SH-SY5Y (cell line): ENCODE measurements at regions not wholly inside any gene's neighbourhood (a gene's known extent, or its start where the extent isn't known, plus 50 kb on each side); places are given as distances from the start of the nearest gene placed in this dataset.

Source experiments
- GATA2 ChIP-seq: IDR thresholded peaks from 2 replicates; pipeline ENCODE4 v1.6.1; 2011; ENCODE audit warnings: mild to moderate bottlenecking, low read depth, low read length
- GATA3 ChIP-seq: IDR thresholded peaks from 2 replicates; pipeline ENCODE4 v1.6.1; 2011; ENCODE audit warnings: low read depth, mild to moderate bottlenecking, low read length, moderate library complexity

GRCh38 chr2:217645896-217646295 is 356.9 kb downstream of the TNS1 start:
- TF ChIP-seq GATA3 (no peak), GATA2 (no peak)
